ENCODE measurements at regions not wholly inside any gene's neighbourhood (a gene's known extent, or its start where the extent isn't known, plus 50 kb on each side); places are given as distances from the start of the nearest gene placed in this dataset.

- Mint-ChIP-seq H3K4me3 (no peak overlapping the region), H3K9me3 (peaks cover 0 to 11% (median 2%) of the 10 kb centered on the region in 7 donors), H3K4me1 (no peaks in the 10 kb centered on the region), H3K36me3 (no peaks in the 10 kb centered on the region), H3K27ac (no peak overlapping the region), H3K27me3 (peaks cover 0 to 19% (median 0%) of the 10 kb centered on the region in 3 donors)
- no peak for DNase-seq
- ATAC-seq (ENCODE audit: low read depth in 2 of 2) = no peak
Observed at GRCh38 chr11:43234881-43235280, 76.9 kb upstream of the API5 start.

- Mint-ChIP-seq H3K36me3 (no peaks in the 10 kb centered on the region), H3K27me3 (peaks cover 0 to 9% (median 2%) of the 10 kb centered on the region in 3 donors), H3K4me3 (no peak overlapping the region), H3K4me1 (no peaks in the 10 kb centered on the region), H3K9me3 (peaks cover 0 to 18% (median 5%) of the 10 kb centered on the region in 7 donors), H3K27ac (no peak overlapping the region)
- ATAC-seq (ENCODE audit: low read depth in 2 of 2) (no peak), DNase-seq (no peak)
Observed at GRCh38 chr11:43238341-43238740, 73.5 kb upstream of the API5 start.

GRCh38 chr11:43239791-43240190 is 72.0 kb upstream of the API5 start:
- DNase-seq = no peak
- Mint-ChIP-seq H3K27ac (no peak overlapping the region), H3K4me1 (no peaks in the 10 kb centered on the region), H3K36me3 (no peaks in the 10 kb centered on the region), H3K27me3 (peaks cover 0 to 10% (median 3%) of the 10 kb centered on the region in 3 donors), H3K4me3 (no peak overlapping the region), H3K9me3 (peaks cover 0 to 20% (median 5%) of the 10 kb centered on the region in 7 donors)
- ATAC-seq (ENCODE audit: low read depth in 2 of 2) = no peak

GRCh38 chr11:43242401-43242800 is 69.4 kb upstream of the API5 start:
- DNase-seq (no peak), ATAC-seq (ENCODE audit: low read depth in 2 of 2) (no peak)
- peaks cover 6 to 28% (median 7%) of the 10 kb centered on the region in 3 donors for H3K27me3 Mint-ChIP-seq
- no peaks in the 10 kb centered on the region for H3K36me3 Mint-ChIP-seq
- peaks cover 0 to 11% (median 5%) of the 10 kb centered on the region in 7 donors for H3K9me3 Mint-ChIP-seq
- H3K4me1 Mint-ChIP-seq = no peaks in the 10 kb centered on the region
- no peak overlapping the region for H3K27ac Mint-ChIP-seq
- H3K4me3 Mint-ChIP-seq = no peak overlapping the region

- ATAC-seq (ENCODE audit: low read depth in 2 of 2) (no peak), DNase-seq (no peak)
- peaks cover 7 to 34% (median 11%) of the 10 kb centered on the region in 3 donors for H3K27me3 Mint-ChIP-seq
- H3K4me1 Mint-ChIP-seq = no peaks in the 10 kb centered on the region
- H3K9me3 Mint-ChIP-seq = peaks cover 0 to 11% (median 3%) of the 10 kb centered on the region in 7 donors
- no peak overlapping the region for H3K27ac Mint-ChIP-seq
- H3K4me3 Mint-ChIP-seq = no peak overlapping the region
- H3K36me3 Mint-ChIP-seq = no peaks in the 10 kb centered on the region
Observed at GRCh38 chr11:43243927-43244326, 67.9 kb upstream of the API5 start.

GRCh38 chr11:43245466-43245865 is 66.3 kb upstream of the API5 start:
- Mint-ChIP-seq H3K27ac (no peak overlapping the region), H3K4me3 (no peak overlapping the region), H3K4me1 (no peaks in the 10 kb centered on the region), H3K36me3 (no peaks in the 10 kb centered on the region), H3K27me3 (peaks cover 4 to 34% (median 11%) of the 10 kb centered on the region in 3 donors), H3K9me3 (peaks cover 0 to 11% (median 3%) of the 10 kb centered on the region in 7 donors)
- DNase-seq (no peak), ATAC-seq (ENCODE audit: low read depth in 2 of 2) (no peak)

- ATAC-seq (ENCODE audit: low read depth in 2 of 2) (no peak), DNase-seq (no peak)
- Mint-ChIP-seq H3K9me3 (peaks cover 0 to 12% (median 2%) of the 10 kb centered on the region in 7 donors), H3K36me3 (no peaks in the 10 kb centered on the region), H3K27ac (no peak overlapping the region), H3K27me3 (peaks cover 17 to 36% (median 23%) of the 10 kb centered on the region in 3 donors), H3K4me3 (no peak overlapping the region), H3K4me1 (no peaks in the 10 kb centered on the region)
Observed at GRCh38 chr11:43250309-43250708, 61.5 kb upstream of the API5 start.

GRCh38 chr11:43261775-43262174 is 50.0 kb upstream of the API5 start:
- H3K4me1 Mint-ChIP-seq = no peaks in the 10 kb centered on the region

More at GRCh38 chr11:43261775-43262174, 50.0 kb upstream of the API5 start:
- H3K27me3 Mint-ChIP-seq = peaks cover 0 to 13% (median 0%) of the 10 kb centered on the region in 3 donors
- H3K4me3 Mint-ChIP-seq = no peak overlapping the region
- DNase-seq (no peak), ATAC-seq (ENCODE audit: low read depth in 2 of 2) (no peak)
- peaks cover 0 to 8% of the 10 kb centered on the region in 2 donors for H3K36me3 Mint-ChIP-seq
- H3K9me3 Mint-ChIP-seq = peaks cover 3 to 30% (median 14%) of the 10 kb centered on the region in 7 donors
- no peak overlapping the region for H3K27ac Mint-ChIP-seq

Measured in naive B cell (primary cell).